AG09309 (cell line): ENCODE measurements at regions not wholly inside any gene's neighbourhood (a gene's known extent, or its start where the extent isn't known, plus 50 kb on each side); places are given as distances from the start of the nearest gene placed in this dataset.

Experiments
- DNase-seq: peaks from one replicate; pipeline ENCODE4 v3.0.0-alpha.2; 2010; ENCODE audit warnings: low read depth
- H3K4me3 ChIP-seq: 2 replicates; pipeline ENCODE4 v1.5.1; 2011; ENCODE audit warnings: mild to moderate bottlenecking, low read depth, low read length, moderate library complexity; ENCODE audit not compliant: control insufficient read depth
- CTCF ChIP-seq: IDR thresholded peaks from 2 replicates; pipeline ENCODE4 v1.5.1; 2011; ENCODE audit warnings: mild to moderate bottlenecking, low read depth, low read length, inconsistent platforms; ENCODE audit not compliant: insufficient read depth, control insufficient read depth; ENCODE audit errors: missing control alignments

DNA sequence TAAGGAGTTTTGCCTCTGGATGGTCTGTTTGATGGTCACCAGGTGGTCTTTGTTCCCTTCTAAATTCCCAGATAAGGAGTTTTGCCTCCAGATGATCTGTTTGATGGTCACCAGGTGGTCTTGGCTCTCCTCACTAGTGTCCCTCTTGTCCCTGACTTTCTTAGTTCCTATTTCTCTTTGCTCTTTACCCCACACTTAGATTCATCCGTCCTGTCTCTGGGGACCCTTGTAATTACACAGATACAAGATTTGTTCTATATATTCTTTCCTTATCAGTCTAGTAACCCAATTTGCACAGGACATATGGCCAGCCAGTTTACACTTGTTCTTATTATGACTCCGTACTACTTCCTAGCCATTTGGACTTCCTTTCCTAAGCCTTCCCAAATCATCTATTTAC is 84.0 kb upstream of the B3GAT2 start:
- DNase-seq, result no peak
- no peak overlapping the region for H3K4me3 ChIP-seq
- no peak for TF ChIP-seq CTCF

- DNase-seq, result no peak
- H3K4me3 ChIP-seq, result no peak overlapping the region
- no peak for TF ChIP-seq CTCF
Measured at GRCh38 chr6:71043902-71044301, 87.0 kb upstream of the B3GAT2 start.

GRCh38 chr6:71044753-71045152 is 87.9 kb upstream of the B3GAT2 start:
- no peak for TF ChIP-seq CTCF
- DNase-seq, result no peak
- H3K4me3 ChIP-seq, result no peak overlapping the region

DNA sequence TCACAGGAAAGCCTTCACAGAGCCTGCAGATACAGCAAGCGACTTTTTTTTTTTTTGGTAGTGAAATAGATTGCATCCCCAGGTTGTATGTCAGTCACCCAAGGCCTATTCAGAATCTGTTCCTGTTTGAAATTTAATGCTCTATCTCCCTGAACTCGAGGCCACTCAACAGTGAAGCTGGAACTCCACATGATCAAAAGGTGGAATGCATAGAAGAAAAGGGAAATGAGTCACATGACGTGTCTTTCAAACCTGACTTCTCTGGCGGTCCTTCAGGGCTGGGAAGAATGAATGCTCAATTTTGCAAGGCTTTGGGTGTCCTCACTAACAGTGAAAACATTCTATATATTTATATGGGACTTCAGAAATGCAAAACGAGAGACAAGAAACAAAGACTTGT is 88.4 kb upstream of the B3GAT2 start:
- DNase-seq, result no peak
- no peak for TF ChIP-seq CTCF
- H3K4me3 ChIP-seq, result no peak overlapping the region

DNA sequence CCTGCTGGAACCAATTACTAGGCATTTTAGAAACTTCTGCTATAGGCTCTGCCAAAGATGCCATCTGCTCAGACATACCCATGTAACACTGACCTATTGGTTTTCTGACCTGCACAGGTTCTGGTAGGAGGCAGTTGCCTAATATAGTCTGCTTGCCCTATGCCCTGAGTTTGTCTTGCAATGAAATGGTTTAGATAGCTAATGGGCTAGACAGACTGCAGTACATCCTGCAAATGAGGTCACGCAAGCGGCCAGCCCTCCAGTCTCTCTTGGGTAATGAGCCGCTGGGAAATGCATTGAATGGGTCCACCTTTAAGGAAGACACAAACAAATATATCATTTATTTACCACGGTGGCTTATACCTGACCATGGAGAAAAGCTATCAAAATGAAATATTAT is 90.6 kb upstream of the B3GAT2 start:
- no peak for DNase-seq
- no peak for TF ChIP-seq CTCF

DNA sequence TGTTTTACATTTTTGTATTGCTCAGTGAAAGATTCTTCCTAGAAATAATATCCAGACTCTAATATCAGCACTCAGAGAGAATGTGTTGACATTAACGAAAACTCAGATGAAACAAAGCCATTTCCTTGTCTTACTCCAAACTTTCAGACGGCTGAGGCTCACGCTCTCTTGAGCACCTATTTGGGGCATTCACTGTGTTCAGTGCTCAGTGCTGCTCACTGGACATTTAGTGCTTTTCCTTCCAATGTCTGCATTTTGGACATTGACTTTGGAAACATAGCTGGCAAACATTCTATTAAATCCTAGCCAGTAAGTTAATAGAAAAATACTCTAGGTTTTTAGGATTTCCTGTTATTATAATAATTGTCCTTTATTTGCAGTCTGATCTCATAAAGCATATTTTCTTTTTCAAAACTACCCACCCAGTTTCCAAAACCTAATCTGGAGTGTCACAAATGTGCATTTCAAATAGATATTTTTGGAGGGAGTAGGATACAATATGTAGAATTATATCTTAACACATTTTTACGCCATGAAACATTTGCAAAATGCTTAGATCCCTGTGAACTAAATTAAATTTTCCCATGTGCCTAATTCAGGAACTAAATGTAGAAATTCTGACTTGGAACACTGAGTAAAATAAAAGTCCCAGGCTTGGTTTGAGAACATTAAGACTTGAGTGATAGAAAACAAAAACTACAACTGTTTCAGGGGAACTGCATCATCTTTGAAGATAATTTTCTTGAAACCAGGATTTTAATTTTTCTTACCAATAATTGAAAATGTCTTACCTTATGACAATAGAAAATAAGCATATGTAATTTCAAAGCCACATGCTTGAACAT is 91.7 kb upstream of the B3GAT2 start:
- H3K4me3 ChIP-seq, result no peak overlapping the region
- TF ChIP-seq CTCF, result no peak
- DNase-seq, result no peak

More for the DNA sequence above, 90.6 kb upstream of the B3GAT2 start:
- no peak overlapping the region for H3K4me3 ChIP-seq

DNA sequence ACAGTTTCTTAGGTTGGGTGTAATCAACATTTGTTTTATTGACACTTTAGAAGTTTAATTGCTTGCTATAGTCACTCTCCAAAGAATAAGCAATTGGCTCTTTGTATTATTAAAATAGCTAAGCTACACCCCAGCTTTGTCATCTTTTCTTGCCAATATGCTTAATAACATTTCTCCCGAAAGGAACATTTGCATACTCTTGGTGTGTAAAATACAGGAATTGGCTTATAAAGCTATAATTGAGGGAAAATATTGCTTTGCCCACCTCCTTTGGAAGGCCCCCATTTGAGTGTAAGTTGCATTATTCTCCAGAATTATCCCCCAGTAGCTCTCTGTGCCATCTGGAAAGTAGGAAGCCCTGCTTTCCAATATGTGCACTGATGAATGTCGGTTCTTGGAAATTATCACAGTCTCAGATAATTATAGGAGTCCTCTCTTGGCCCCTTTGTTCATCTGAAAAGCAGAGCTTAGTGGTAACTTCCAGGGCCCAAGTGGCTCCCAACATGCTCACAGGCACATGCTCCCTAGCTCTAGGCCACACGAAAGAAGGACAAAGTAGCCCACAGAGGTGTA is 92.4 kb upstream of the B3GAT2 start:
- no peak for TF ChIP-seq CTCF
- no peak for DNase-seq
- no peak overlapping the region for H3K4me3 ChIP-seq
